ENCODE measurements at regions not wholly inside any gene's neighbourhood (a gene's known extent, or its start where the extent isn't known, plus 50 kb on each side); places are given as distances from the start of the nearest gene placed in this dataset.

- DNase-seq = no peak
These were observed 200.6 kb upstream of the CIBAR2 start for GRCh38 chr16:85312642-85313525.

DNA sequence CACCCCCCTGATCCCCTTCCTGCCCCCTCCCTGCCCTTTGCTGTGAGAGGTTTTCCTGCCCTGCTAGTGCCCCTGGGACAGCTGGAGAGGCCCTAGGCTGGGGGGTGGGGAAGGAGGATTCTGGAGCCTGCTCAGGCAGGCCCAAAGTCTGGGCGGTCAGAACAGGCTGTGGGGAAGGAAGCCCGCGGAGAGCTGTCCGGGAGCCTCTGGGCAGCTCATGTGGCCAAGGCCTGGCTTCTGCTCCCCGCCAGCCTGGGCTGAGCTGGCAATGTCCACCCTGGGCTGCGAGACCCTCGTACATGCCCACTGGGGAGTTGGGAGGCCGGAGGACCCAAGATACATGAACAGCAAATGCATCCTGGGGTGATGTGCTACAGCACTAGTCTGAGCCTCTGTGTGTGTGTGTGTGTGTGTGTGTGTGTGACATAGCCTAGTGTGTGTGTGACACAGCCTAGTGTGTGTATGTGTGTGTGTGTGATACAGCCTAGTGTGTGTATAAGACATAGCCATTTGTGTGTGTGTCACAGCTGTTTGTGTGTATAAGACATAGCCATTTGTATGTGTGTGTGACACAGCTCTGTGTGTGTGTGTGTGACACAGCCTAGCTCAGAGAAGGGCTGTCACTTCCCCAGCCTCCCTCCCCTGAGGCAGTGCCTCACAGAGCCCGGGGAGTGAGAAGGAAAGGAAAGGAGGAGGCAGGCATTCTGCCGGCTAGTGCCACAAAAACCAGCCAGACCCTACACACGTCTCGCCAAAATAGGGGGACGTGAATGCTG is 201.4 kb upstream of the CIBAR2 start:
- DNase-seq = no peak

GRCh38 chr16:85314512-85314971 is 202.3 kb upstream of the CIBAR2 start:
- DNase-seq = no peak

GRCh38 chr16:85315866-85316265 is 203.6 kb upstream of the CIBAR2 start:
- DNase-seq = no peak

- peak; percentile 42 for DNase-seq
These were observed 204.1 kb upstream of the CIBAR2 start for GRCh38 chr16:85316321-85316919.

DNA sequence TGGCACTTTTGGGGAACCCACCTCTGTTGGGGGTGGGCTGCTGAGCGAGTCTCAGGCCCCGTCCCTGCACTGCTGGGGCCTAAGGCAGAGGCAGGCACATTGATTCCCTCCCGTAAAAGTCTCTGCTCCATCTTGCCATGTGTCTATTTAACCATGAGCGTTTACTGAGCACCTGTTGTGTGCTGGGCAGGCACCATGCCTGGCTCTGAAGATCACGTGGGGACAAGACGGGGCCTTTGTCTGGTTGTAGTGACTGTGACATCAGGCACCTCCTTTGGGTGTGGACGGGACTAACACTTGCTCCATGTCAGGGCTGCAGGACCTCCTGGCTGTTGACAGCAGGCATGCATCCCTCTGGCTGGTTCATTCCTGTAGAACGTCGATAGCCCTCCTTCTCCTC is 204.7 kb upstream of the CIBAR2 start:
- DNase-seq = no peak

DNA sequence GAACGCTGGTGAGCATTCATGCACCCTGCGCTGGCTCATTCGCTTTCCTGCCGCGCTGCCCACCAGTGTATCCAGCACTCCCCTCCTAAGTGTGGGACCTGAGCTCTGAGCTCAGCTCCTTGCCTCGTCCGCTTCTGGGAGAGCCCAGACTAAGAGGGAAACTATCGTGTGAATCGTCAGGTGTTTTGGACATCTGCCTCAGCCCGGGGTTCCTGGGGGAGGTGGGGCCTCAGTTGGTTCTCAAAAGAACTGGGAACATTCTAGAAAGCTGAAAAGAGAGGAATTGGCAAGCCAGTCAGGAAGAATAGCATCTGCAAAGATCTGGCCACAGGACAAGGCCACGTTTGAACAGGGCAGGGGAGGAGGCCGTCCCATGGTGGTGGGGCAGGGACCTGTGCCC is 205.4 kb upstream of the CIBAR2 start:
- no peak for DNase-seq

GRCh38 chr16:85319208-85319983 is 207.1 kb upstream of the CIBAR2 start:
- no peak for DNase-seq

- DNase-seq = no peak
These were observed 207.7 kb upstream of the CIBAR2 start for GRCh38 chr16:85319984-85320440.

- no peak for DNase-seq
These were observed 208.6 kb upstream of the CIBAR2 start for GRCh38 chr16:85320677-85321385.

- DNase-seq = no peak
These were observed 209.4 kb upstream of the CIBAR2 start for GRCh38 chr16:85321509-85322271.

DNA sequence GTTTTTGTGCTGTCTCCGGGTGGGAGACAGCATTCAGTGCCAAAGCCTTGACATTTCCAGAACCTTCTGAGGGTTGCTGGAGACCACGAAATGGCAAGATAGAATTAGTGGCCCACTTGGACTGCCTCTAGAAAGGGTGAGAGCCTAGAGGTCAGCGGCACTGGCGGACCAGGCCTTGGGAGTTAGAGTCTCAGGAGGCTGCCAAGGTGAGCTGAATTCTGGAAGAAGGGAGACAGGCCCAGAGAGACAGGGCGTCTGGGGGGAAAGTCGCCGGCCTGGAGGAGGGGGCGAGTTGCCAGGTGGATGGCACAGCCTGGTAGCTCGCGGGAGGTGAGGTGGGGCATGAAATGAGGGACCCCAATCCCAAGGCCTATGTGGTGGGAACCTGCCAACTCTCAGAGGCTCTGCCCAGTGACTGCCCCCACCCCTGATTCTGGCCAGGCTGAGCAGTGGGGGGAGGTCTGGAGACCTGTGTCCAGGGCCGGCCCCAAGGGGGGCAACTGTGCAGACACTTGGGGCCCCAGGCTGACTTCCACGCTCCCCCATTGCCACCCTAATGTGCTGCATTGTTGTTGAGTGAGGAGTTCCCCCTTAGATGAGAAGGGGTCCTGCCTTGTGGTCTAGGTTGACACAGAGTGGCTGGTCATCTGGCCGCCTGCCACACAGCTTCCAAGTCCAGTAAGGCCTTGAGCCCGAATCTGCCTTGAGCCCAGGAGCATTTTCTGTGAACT is 211.1 kb upstream of the CIBAR2 start:
- no peak for DNase-seq

DNA sequence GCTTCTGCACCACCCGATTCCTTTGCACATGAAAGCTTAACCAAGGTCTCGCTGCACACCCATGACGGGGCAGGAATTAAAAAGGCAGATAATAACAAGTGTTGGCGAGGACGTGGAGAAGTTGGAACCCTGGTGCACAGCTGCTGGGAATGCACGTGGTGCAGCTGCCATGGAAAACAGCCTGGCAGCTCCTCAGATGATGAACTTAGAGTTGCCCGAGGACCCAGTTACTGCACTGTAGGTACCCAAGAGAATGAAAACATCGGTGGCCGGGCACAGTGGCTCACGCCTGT is 211.6 kb upstream of the CIBAR2 start:
- no peak for DNase-seq

DNA sequence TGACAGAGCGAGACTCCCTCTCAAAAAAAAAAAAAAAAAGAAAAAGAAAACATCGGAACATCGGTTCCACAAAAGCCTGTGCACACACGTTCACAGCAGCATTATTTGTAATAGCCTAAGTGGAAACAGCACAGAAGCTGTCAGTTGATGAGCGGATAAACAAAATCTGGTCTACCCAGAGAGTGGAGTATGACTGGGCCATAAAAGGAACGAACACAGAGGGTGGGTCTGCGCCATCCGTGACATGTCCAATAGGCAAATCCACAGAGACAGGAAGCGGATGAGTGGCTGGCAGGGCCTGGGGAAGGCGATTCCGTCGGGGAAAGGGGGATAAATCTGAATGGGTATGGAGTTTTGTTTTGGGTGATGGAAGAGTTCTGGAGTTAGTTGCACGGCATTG is 212.2 kb upstream of the CIBAR2 start:
- DNase-seq = no peak

- DNase-seq = no peak
These were observed 214.0 kb upstream of the CIBAR2 start for GRCh38 chr16:85326113-85326793.

GRCh38 chr16:85326794-85327181 is 214.5 kb upstream of the CIBAR2 start:
- DNase-seq = no peak

GRCh38 chr16:85327731-85328675 is 215.7 kb upstream of the CIBAR2 start:
- DNase-seq = no peak

- no peak for DNase-seq
These were observed 216.4 kb upstream of the CIBAR2 start for GRCh38 chr16:85328676-85329058.
